K562 (cell line): ENCODE measurements at regions not wholly inside any gene's neighbourhood (a gene's known extent, or its start where the extent isn't known, plus 50 kb on each side); places are given as distances from the start of the nearest gene placed in this dataset.

Experiments used
- GTF2F1 ChIP-seq: IDR thresholded peaks from 2 replicates; pipeline ENCODE4 v1.6.1; 2011; ENCODE audit warnings: low read depth, low read length, improper control_type of control experiment
- SIN3A ChIP-seq, 2 experiments: fragments of 150-350 bp in 1 of 2; IDR thresholded peaks; 2 replicates each; pipeline ENCODE4 v1.6.1; 2011 to 2016; ENCODE audit warnings: borderline replicate concordance in 2 of 2, low read depth in 2 of 2, low read length in 2 of 2, mild to moderate bottlenecking in 2 of 2, moderate library complexity in 2 of 2; ENCODE audit not compliant: control insufficient read depth in 1 of 2
- TF ChIP-seq, protein P1 (sequence below), 2 experiments: fragments of 450-650 bp; formaldehyde crosslinking in 1 of 2; IDR thresholded peaks; 2 replicates each; pipeline versions ENCODE4 v1.4.0 to v1.6.1; 2014 to 2020; ENCODE audit warnings: mild to moderate bottlenecking in 2 of 2, borderline replicate concordance in 1 of 2, low read depth in 1 of 2
- TF ChIP-seq, protein P2 (sequence below), 2 experiments: fragments of 200-800 bp in 1 of 2; sonication (Bioruptor generic) in 1 of 2; sonication (generic) in 1 of 2; formaldehyde crosslinking in 1 of 2; IDR thresholded peaks in 1 of 2; conservative IDR thresholded peaks in 1 of 2; 2 replicates each; pipeline versions ENCODE4 v1.5.0 to v1.6.1; 2016 to 2020; ENCODE audit warnings: missing compliant biosample characterization in 1 of 2, missing genetic modification characterization in 1 of 2, missing genetic modification reagents in 1 of 2

DNA sequence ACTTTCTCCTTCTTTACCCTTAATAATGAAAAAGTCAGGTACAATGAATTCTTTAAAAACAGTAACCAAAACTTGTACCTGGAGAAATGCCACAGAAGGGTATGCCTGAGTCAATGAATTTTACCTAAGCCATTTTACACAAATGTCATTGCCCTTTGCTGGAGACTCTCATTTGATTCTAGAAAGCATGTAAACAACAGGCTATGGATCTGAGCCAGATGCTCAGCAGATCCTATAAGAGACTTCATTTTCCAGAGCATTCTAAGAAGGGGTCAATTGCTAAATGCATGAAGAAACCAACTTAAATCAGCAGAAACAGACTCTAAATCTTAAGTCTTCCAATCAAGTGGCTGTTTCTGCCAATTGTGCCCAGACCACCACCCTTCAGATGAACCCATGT lies 83.8 kb upstream of the GALNT15 start (continued):
- TF ChIP-seq, protein P1, sequence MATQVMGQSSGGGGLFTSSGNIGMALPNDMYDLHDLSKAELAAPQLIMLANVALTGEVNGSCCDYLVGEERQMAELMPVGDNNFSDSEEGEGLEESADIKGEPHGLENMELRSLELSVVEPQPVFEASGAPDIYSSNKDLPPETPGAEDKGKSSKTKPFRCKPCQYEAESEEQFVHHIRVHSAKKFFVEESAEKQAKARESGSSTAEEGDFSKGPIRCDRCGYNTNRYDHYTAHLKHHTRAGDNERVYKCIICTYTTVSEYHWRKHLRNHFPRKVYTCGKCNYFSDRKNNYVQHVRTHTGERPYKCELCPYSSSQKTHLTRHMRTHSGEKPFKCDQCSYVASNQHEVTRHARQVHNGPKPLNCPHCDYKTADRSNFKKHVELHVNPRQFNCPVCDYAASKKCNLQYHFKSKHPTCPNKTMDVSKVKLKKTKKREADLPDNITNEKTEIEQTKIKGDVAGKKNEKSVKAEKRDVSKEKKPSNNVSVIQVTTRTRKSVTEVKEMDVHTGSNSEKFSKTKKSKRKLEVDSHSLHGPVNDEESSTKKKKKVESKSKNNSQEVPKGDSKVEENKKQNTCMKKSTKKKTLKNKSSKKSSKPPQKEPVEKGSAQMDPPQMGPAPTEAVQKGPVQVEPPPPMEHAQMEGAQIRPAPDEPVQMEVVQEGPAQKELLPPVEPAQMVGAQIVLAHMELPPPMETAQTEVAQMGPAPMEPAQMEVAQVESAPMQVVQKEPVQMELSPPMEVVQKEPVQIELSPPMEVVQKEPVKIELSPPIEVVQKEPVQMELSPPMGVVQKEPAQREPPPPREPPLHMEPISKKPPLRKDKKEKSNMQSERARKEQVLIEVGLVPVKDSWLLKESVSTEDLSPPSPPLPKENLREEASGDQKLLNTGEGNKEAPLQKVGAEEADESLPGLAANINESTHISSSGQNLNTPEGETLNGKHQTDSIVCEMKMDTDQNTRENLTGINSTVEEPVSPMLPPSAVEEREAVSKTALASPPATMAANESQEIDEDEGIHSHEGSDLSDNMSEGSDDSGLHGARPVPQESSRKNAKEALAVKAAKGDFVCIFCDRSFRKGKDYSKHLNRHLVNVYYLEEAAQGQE (IDR thresholded peaks at IDR 0.05; ENCODE audit: borderline replicate concordance): no peak
- TF ChIP-seq, protein P1 (CRISPR knock-in tag; IDR thresholded peaks at IDR 0.05; ENCODE audit: low read depth): no peak
- TF ChIP-seq, protein P2, sequence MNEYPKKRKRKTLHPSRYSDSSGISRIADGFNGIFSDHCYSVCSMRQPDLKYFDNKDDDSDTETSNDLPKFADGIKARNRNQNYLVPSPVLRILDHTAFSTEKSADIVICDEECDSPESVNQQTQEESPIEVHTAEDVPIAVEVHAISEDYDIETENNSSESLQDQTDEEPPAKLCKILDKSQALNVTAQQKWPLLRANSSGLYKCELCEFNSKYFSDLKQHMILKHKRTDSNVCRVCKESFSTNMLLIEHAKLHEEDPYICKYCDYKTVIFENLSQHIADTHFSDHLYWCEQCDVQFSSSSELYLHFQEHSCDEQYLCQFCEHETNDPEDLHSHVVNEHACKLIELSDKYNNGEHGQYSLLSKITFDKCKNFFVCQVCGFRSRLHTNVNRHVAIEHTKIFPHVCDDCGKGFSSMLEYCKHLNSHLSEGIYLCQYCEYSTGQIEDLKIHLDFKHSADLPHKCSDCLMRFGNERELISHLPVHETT (CRISPR knock-in tag; conservative IDR thresholded peaks at IDR 0.05 in 1 of 2, IDR thresholded peaks at IDR 0.05 in 1 of 2): no peak
- TF ChIP-seq GTF2F1: no peak
- no peak for TF ChIP-seq SIN3A (IDR thresholded peaks at IDR 0.05; ENCODE audit: borderline replicate concordance in 2 of 2, control insufficient read depth in 1 of 2, low read depth in 2 of 2, low read length in 2 of 2)
